Suppressor macrophage treated with lipopolysaccharide for 1 hour (primary cell): ENCODE measurements at regions not wholly inside any gene's neighbourhood (a gene's known extent, or its start where the extent isn't known, plus 50 kb on each side); places are given as distances from the start of the nearest gene placed in this dataset.

Experiments
- DNase-seq, 3 donors: peaks; one replicate each; pipeline ENCODE4 v3.0.0-alpha.2; 2020 to 2022

- DNase-seq, result no peak
These were observed 91.7 kb downstream of the DACT2 start for GRCh38 chr6:168227840-168228239.

- DNase-seq, result no peak
These were observed 92.7 kb downstream of the DACT2 start for GRCh38 chr6:168226902-168227318.

DNA sequence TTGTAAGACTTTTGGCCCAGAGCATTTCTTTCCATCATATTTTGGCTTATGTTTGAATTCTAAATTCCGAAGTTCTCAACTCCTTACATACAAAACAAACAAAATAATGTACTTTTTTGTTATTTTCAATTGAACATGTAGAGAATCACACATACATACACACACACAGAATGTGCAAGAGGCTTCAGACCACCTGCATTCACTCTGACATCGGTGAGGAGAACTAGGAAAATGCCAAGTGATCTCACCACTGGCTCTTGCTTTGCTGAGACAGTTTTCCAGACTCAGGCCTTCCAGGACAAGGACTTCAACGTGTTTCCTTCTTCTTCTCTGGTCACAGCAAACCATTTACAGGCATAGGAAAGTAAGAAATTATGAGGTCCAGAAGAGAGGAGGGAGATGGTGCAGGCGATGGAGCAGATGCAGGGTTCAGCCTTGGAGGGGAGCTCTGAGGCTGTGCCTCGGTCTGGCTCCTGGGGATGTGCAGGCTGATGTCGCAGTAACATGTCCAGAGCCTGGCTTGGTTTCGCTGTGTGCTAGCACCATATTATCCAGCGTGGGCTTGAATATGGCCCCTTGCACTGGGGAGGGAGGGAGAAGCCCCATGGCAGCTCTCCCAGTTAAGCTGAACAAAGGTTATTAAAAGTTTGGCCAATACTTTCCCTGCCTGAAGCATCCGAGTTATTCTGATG, 93.4 kb downstream of the DACT2 start:
- DNase-seq, result no peak

GRCh38 chr6:168225471-168225911, 94.1 kb downstream of the DACT2 start:
- DNase-seq, result no peak

DNA sequence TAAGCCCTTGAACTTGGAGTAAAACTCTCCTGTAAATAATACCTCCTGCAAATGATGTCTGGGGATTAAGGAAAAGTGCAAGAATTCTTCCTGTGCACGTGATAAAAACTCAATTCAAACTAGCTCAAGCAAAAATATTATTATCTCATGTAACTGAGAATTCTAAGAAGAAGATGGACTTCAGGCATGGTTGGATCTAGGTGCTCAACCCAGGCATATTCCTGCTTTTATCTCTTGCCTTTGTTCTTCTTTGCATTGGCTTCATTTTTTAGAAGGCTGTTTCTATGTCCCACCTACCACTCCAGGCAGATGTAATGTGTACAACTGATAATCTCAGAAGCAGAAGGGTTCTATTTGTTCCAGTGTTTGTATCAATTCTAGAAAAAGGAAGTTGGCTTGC, 95.8 kb downstream of the DACT2 start:
- DNase-seq, result no peak

GRCh38 chr6:168223150-168223549, 96.4 kb downstream of the DACT2 start:
- no peak for DNase-seq

- no peak for DNase-seq
These were observed 97.2 kb downstream of the DACT2 start for GRCh38 chr6:168222115-168223043.

DNA sequence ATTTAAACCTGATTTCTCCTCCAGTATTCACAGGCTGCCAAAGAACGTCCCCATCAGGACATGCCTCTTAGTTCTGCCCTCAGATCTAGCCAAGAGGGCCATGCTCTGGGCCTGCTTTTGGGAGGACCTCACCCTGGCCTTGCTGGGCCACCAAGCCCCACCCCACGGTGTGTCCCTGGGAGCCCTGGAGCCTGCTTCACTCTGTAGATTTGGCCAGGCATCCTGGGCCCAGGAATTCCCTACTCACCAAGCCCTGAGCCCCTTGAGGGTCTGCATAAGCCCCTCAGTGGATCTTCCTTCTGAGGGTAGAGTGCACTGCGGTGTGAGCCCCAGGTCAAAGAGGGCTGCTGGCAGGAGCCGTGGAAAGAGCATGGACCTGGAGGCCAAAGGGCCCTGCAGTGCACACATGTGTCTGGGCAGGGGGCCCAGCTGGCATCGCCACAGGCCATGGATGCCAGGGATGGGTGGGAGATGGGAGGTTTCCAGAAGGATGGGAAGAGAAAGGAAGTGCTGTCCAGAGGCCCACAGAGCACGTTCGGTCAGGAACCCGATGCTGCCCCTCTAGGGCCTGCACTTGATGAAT, 98.0 kb downstream of the DACT2 start:
- DNase-seq, result no peak

DNA sequence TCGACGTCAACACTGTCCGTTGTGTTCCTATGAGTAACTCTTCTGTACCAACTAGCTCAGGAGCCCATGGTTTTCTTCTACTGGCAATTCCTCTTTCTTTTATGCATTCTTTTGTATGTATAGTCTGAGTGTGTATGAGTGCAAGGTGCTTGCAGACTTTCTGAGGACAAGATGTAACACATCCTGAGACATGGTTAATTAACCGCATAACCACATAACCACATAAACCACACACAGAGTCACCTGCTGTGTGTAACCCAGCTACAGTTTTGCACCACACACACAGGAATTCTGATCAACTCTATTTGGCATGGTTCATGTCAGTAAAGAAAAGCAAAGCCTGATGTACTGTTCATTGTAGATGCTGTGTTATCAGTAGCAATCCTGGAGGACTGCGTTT, 98.6 kb downstream of the DACT2 start:
- DNase-seq, result no peak

DNA sequence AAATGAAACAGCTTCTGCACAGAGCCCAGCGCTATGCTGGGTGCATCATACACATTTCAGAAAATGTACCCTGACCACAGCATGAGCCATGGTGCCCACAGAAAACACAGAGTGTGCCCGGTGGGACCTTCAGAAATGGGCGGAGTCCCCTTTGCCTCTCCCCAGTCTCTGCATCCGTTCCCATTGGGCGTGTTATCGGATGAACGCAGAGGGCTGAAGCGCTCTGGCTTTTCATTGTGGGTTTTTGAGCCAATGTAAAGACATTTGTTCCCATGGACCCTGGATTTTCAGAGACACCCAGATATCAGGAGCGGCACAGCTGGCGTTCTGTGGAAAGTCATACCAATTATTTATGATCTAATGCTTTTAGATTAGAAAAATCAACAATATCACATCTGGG, 99.8 kb downstream of the DACT2 start:
- DNase-seq, result no peak

DNA sequence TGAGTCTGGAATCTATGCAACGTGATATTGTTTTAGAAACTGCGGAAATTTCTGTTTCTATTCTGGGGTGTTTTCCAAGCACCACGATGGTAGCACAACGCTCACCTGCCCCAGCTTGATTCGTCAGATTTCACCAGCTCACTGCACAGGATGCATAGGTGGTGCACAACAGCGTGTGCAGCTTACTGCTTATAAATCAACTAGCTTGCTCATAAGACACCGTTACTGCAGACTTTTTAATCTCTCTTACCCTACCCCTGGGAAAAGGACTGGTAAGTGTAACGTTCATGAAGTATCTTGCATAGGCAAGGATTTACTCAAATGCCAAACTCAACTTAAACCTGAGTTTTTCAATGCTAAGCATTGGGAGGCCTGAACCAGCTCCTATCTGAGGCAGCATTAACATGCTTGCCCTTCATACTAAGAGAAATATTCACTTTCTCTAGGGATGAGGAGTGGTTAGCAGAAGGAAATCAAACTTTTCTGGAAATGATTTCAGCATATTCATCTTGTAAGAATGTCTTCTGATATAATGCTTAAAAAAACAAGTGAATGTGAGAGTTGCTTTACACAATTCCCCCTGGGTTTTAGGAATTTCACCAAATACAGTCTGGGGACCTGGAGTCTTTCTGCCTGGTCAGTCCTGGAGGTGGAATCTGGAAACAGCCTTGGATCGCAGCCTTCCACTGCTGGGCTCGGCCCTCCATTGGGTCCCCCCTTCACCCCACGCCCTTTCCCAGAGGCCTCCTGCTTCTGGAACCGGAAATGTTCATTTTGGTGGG, 100.6 kb downstream of the DACT2 start:
- no peak for DNase-seq

DNA sequence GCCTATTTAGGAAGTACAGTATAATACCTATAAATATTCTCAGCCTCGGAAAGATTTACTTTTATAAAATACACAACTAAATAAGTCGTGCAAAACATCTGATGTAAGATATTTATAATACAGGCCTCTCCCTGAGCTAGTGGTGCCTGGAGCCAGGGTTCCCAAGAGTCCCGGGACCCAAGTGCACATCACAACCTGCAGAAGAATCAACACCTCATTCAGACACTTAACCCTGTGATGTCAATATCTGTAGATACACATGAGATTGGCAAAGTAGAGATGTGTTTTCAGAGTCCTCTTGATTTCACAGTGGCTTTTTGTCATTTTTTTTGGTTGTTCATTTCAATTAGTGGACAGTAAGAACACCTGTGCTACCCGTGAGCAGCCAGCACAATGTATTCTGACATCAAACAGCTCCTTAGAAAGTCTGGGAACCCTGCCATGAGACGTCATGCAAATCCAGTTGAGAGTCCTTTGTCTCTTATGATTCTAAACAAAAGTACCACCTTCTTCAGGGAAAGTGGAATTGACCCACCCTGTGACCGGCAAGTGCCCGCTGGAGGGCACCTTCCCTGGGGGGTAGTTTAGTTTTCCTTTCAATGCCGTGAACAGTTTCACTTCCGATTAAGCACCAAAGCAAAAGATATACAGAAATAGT, 101.6 kb downstream of the DACT2 start:
- no peak for DNase-seq

- DNase-seq, result no peak
These were observed 102.2 kb downstream of the DACT2 start for GRCh38 chr6:168217216-168217879.

GRCh38 chr6:168216751-168217191, 102.8 kb downstream of the DACT2 start:
- no peak for DNase-seq

DNA sequence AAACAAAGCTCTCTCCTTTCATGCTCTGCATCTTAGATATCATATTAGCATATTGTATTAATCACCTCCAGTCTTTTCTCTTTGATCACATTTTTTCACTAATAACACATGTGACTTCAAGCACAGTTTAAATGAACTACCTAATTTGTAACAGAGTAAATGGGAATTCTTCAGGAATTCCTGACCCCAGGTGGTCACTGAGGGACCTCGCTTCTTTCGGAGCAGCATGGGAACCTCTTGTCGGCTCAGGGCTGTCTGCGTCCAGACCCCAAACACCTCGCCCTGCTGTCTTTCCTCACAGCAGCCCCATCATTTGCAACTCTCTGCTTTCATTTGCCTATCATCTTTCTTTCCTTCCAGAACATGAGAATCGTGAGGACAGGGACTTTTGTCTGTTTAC, 103.5 kb downstream of the DACT2 start:
- DNase-seq, result no peak

- DNase-seq, result no peak
These were observed 104.3 kb downstream of the DACT2 start for GRCh38 chr6:168215121-168215808.

DNA sequence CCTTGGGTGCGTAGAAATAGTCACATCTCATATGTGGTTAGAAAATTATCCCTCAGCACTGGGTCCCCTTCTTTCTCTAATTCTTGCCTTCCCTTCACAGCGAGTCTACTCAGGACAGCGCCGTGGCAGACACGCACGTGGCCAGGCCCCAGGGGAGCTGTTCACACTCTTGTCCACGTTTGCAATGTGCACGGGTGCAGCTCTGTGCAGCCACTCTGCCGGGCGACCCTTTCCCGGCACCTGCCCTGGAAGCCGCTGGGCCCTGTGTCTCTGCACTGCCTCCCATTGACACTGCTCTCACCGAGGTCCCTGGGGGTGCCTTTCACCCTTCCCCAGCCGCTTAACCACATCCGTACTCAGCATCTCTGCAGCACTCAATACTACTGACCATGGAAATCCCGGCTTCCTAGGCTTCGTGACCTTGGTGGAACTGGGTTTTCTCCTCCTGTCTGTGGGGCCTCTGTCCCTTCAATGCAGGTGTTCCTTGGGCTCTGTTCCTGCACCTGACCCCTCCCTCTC, 104.9 kb downstream of the DACT2 start:
- no peak for DNase-seq

- no peak for DNase-seq
These were observed 106.5 kb downstream of the DACT2 start for GRCh38 chr6:168213121-168213524.

DNA sequence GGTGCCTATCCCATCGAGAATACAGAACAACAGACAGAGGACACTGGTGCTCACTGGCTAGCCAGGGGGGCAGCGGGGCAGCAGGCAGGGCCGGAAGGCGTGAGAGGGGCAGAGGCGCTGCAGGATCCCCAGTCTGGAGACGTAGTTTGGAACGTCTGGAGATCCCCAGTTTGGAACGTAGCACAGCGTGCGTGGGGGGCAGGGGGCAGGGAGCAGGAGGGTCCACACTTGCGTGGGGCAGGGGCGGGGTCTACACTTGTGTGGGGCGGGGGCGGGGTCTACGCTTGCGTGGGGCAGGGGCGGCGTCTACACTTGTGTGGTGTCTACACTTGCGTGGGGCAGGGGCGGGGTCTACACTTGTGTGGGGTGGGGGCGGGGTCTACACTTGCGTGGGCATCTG, 107.2 kb downstream of the DACT2 start:
- DNase-seq, result no peak

DNA sequence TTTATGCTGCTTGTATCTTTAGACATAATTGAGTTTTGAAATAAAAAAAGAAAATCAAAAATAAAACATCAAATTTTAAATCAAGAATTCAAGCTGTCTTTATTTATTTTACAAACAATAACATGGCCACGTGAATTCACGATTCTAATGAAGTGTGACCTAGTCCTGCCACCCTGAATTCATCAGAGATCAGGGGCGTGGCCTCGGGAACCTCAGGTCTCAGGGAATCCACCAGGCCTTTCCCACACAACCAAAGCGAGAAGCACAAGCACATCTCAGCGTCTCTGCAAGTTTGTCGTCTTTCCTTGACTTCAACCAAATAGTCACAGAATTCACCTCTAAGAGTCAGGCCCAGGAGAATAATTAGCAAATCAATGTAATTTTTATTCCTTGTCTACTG, 107.9 kb downstream of the DACT2 start:
- DNase-seq, result no peak
